ENCODE measurements at regions not wholly inside any gene's neighbourhood (a gene's known extent, or its start where the extent isn't known, plus 50 kb on each side); places are given as distances from the start of the nearest gene placed in this dataset.

DNA sequence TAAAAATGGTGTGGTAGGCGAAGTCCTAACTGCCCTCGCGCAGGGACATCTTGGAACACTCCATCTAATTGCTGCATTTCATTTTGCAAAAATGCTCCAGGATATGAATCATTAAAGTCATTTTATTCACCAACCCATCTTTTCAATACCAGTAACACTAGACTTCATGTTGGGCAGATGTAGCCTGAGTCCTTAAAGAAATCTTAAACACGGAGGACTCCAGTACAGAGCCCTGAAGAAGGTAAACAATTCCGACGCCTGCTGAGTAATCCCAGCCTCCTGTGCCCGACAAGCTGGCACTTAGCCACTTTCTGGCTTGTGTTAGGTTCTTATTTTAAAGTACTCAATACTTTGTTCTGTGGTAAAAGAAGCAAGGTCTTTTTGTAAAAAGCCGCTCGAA, 58.0 kb upstream of the IRS2 start:
- intact Hi-C loops (cut with DNase I), result no loop called here
- no peak for DNase-seq

DNA sequence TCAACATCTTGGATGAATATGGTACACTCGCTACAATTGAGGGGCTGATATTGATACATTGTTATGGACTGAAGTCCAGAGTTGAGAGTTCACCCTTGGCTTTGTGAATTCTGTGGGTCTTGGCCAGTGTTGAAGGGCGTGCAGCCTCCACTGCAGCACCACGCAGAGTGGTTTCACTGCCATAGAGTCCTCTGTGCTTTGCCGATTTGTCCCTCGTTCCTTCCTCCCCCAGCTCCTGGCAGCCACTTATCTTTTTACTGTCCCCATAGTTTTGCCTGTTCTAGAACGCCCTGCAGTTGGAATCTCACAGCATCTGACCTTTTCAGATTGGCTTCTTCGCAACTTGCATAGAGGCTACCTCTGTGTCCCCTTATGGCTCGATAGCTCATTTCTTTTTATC, 57.3 kb upstream of the IRS2 start:
- DNase-seq, result no peak
- intact Hi-C loops (cut with DNase I), result no loop called here

DNA sequence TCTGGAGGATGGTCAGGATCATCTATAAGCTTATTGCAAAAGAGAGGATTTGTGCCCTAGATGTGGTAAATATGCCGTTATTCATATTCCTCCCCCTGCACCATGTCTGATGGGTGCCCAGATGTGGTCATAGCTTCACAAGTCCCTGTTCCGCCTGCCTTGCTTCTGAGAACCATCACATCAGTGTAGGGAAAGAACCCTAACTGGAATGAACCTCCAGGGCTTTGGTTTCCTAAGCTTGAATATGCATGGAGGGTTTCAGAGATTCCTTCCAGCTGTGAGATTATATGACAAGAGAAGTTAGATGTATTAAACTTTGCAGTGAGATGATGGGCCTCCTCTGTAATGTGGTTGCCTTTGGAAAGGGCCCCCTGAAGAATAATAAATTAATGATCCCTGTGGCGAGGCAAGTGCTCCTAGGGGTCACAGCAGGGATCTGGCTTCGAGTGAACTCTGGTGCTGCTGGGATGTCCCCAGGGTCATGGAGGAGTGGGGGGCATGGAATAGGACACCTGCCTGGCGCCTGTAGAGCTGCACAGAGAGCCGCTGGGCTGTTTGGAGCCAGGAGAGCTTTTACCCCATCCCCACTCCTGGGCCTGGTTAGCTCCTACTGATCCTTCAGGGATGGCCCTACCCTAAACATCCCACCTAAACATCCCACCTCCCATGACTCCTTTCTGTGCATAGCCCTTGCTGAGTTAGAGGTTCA, 56.0 kb upstream of the IRS2 start:
- intact Hi-C loops (cut with DNase I), result no loop called here

DNA sequence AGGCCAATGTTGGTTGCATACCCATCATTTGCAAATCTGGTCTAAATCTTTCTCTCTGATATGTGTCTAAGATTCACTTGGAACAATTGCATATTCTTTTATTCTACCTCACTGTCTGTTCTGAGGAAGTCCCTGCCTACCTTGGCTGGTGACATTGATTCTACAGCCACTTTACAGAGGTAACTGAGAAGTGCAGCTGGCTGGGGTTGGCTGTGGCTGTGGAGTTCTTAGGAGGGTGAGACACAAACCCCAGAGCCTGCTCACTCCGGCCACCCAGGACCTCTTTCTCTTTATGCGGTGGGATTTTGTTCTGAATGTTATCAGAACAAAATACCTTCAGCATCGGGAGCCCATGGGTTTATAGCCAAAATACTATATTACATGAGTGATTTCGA, 54.5 kb upstream of the IRS2 start:
- no peak for DNase-seq
- intact Hi-C loops (cut with DNase I), result no loop called here

More for the DNA sequence above, 56.0 kb upstream of the IRS2 start:
- no peak for DNase-seq

DNA sequence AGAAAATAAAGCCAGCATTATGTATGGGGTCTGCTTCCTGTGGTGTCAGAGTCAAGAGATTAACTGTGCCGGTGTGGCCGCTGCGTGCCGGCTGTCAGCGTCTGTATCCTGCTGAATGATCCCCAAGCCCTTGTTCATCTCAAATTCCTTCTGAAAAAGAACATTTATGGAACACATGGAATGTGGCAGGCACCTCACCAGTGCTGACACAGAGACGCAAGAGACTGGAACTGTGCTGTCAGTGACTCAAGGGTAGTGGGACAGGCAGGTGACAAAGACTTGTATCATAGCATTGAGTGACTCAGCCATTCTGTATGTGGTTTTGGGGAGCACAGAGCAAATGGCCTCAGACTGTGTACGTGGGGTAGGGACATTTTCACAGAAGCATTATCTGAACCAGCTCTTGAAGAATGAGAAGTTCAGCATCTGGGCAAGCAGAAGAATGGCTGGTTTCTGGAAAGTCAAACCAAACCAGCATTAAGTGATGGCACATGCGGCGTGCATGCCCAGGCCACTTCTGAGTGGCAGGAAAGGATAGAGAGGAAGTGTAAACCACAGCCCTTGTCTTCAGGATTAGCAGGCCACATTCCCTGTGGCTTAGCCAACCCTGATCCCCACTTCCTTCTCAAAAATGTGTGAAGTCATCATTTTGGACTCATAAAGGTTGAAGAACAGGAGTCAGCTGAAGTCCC, 54.0 kb upstream of the IRS2 start:
- peak in 1 of 42 donors; percentile 16 for DNase-seq
- intact Hi-C loops (cut with DNase I), result no loop called here

DNA sequence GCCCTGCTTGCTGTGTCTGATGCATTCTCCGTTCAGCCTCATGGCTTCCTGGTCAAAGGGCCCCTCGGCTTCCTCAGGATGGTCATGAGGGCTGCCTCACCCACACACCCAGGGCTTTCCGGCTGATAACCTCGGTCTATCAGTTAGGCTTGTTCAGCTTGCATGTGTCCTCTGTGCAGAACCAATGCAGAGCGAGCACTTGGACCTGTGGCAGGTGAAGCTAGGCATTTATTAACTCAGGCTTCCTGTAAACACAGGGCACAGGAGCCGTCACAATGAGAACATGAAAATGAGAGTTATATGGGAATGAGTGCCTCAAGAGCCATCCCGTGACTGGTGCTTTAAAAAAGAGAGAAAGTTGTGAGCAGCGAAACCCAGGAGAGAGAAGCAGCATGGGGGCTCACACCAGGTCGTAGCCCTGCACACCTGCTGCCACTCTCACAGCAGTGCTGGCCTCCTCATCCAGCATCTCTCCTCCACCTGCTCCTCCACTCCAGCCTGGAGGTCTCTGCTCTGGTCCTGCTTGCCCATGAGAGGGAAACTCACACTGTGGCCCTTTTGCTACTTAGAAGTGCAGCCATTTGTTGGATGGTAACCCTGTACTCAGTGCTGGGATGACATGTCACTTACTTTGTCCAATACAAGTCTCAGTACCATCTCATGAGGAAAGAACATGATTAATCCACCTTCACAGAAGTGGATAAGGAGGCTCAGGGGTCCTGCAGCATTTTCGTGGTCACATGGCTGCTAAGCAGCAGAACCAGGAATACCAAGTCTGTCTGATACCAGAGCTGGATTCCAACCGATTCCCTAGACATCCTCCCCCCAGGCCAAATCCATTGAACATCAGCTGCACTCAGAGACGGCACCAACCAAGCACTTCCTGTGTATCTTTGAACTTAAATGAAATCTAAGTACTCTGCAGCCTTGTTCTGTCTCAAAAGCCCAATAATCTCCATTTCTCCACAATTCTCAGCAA, 50.5 kb upstream of the IRS2 start:
- no peak for DNase-seq
- intact Hi-C loops (cut with DNase I), result no loop called here

All from head of caudate nucleus (tissue), 42 donors.